ENCODE measurements at regions not wholly inside any gene's neighbourhood (a gene's known extent, or its start where the extent isn't known, plus 50 kb on each side); places are given as distances from the start of the nearest gene placed in this dataset.

DNA sequence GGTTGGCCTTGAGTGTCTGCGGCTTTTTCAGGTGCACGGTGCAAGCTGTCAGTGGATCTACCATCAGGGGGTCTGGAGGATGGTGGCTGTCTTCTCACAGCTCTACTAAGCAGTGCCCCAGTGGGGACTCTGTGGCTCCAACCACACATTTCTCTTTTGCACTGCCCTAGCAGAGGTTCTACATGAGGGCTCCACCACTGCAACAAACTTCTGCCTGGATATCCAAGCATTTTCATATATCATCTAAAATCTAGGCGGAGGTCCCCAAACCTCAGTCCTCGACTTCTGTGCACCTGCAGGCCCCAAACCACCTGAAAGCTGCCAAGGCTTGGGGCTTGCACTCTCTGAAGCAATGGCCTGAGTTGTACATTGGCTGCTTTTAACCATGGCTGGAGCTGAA, 601.5 kb downstream of the MTRR start:
- no peak overlapping the region for H3K4me3 ChIP-seq (ENCODE audit: control insufficient read depth in 2 of 3, extremely low read depth in 1 of 3, insufficient read depth in 2 of 3, low read depth in 1 of 3, low read length in 3 of 3)
- TF ChIP-seq EZH2 (IDR thresholded peaks at IDR 0.05; ENCODE audit: low read length) (no peak), CTCF (optimal IDR thresholded peaks at IDR 0.05 in 1 of 3, IDR thresholded peaks at IDR 0.05 in 1 of 3, conservative IDR thresholded peaks at IDR 0.05 in 1 of 3; ENCODE audit: extremely low read depth in 1 of 3, insufficient read depth in 2 of 3, low read length in 3 of 3) (no peak)
- H3K9me3 ChIP-seq (ENCODE audit: control insufficient read depth, low read depth, low read length) = no peaks in the 10 kb centered on the region
- H2AFZ ChIP-seq (ENCODE audit: control insufficient read depth, low read length) = no peak overlapping the region
- H3K4me2 ChIP-seq (ENCODE audit: control insufficient read depth, extremely low read depth, insufficient read depth, low read depth, low read length) = no peak overlapping the region
- no peaks in the 10 kb centered on the region for H4K20me1 ChIP-seq (ENCODE audit: control insufficient read depth, extremely low read depth, insufficient read depth, low read length)
- dilution Hi-C loops (cut with MboI; ENCODE audit: extremely low pct_ligation_motif_present, low sequenced_read_pairs) = no loop called here
- no peak for FAIRE-seq
- no peaks in the 10 kb centered on the region for H3K36me3 ChIP-seq (ENCODE audit: control insufficient read depth in 2 of 2, extremely low read depth in 1 of 2, insufficient read depth in 2 of 2, low read length in 2 of 2)
- H3K27me3 ChIP-seq (ENCODE audit: control insufficient read depth, extremely low read depth, insufficient read depth, low read length) = no peaks in the 10 kb centered on the region
- H3K4me1 ChIP-seq (ENCODE audit: control insufficient read depth, extremely low read depth, insufficient read depth, low read length) = no peaks in the 10 kb centered on the region
- H3K9ac ChIP-seq (ENCODE audit: control insufficient read depth, extremely low read depth, insufficient read depth, low read length) = no peak overlapping the region
- no peaks in the 10 kb centered on the region for H3K9me1 ChIP-seq (ENCODE audit: control insufficient read depth, extremely low read depth, insufficient read depth, low read length)
- no peaks in the 10 kb centered on the region for H3K79me2 ChIP-seq (ENCODE audit: control insufficient read depth, insufficient read depth, low read length)
- no peak overlapping the region for H3K27ac ChIP-seq (ENCODE audit: control insufficient read depth, insufficient read depth, low read length)
- no peak for DNase-seq (ENCODE audit: low read depth, low spot score)

DNA sequence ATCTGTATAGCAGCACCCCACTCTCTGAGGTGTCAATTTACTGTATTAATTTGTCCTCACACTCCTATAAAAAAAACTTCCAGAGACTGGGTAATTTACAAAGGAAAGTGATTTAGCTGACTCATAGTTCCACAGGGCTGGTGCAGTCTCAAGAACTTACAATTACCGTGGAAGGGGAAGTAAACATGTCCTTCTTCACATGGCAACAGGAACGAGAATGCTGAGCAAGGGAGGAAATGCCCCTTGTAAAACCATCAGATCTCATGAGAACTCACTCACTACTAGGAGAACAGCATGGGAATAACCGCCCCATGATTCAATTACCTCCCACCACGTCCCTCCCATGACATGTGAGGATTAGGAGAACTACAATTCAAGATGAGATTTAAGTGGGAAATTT, 602.6 kb downstream of the MTRR start:
- Histone ChIP-seq H3K79me2 (ENCODE audit: control insufficient read depth, insufficient read depth, low read length) (no peaks in the 10 kb centered on the region), H3K36me3 (ENCODE audit: control insufficient read depth in 2 of 2, extremely low read depth in 1 of 2, insufficient read depth in 2 of 2, low read length in 2 of 2) (no peaks in the 10 kb centered on the region), H3K4me3 (ENCODE audit: control insufficient read depth in 2 of 3, extremely low read depth in 1 of 3, insufficient read depth in 2 of 3, low read depth in 1 of 3, low read length in 3 of 3) (no peak overlapping the region), H3K27ac (ENCODE audit: control insufficient read depth, insufficient read depth, low read length) (no peak overlapping the region), H4K20me1 (ENCODE audit: control insufficient read depth, extremely low read depth, insufficient read depth, low read length) (no peaks in the 10 kb centered on the region), H3K4me1 (ENCODE audit: control insufficient read depth, extremely low read depth, insufficient read depth, low read length) (no peaks in the 10 kb centered on the region), H3K9ac (ENCODE audit: control insufficient read depth, extremely low read depth, insufficient read depth, low read length) (no peak overlapping the region), H3K9me3 (ENCODE audit: control insufficient read depth, low read depth, low read length) (no peaks in the 10 kb centered on the region), H2AFZ (ENCODE audit: control insufficient read depth, low read length) (no peak overlapping the region), H3K27me3 (ENCODE audit: control insufficient read depth, extremely low read depth, insufficient read depth, low read length) (no peaks in the 10 kb centered on the region), H3K9me1 (ENCODE audit: control insufficient read depth, extremely low read depth, insufficient read depth, low read length) (no peaks in the 10 kb centered on the region), H3K4me2 (ENCODE audit: control insufficient read depth, extremely low read depth, insufficient read depth, low read depth, low read length) (no peak overlapping the region)
- dilution Hi-C loops (cut with MboI; ENCODE audit: extremely low pct_ligation_motif_present, low sequenced_read_pairs) = no loop called here
- TF ChIP-seq EZH2 (IDR thresholded peaks at IDR 0.05; ENCODE audit: low read length) (no peak), CTCF (optimal IDR thresholded peaks at IDR 0.05 in 1 of 3, IDR thresholded peaks at IDR 0.05 in 1 of 3, conservative IDR thresholded peaks at IDR 0.05 in 1 of 3; ENCODE audit: extremely low read depth in 1 of 3, insufficient read depth in 2 of 3, low read length in 3 of 3) (no peak)
- FAIRE-seq (no peak), DNase-seq (ENCODE audit: low read depth, low spot score) (no peak)

All from keratinocyte (primary cell).